ENCODE measurements at regions not wholly inside any gene's neighbourhood (a gene's known extent, or its start where the extent isn't known, plus 50 kb on each side); places are given as distances from the start of the nearest gene placed in this dataset.
"Not testable (repeated sequence)": the region's sequence is repeated elsewhere in the genome, so short reads cannot be mapped to it uniquely, and the experiment has no call there.

- DNase-seq (ENCODE audit: extremely low read depth, low read depth, low spot score): no peak
Measured at GRCh38 chr1:60893136-60893930, 189.0 kb upstream of the NFIA start.

- no peak for DNase-seq (ENCODE audit: extremely low read depth, low read depth, low spot score)
Measured at GRCh38 chr1:60891765-60892164, 190.6 kb upstream of the NFIA start.

GRCh38 chr1:60891281-60891680, 191.1 kb upstream of the NFIA start:
- DNase-seq (ENCODE audit: extremely low read depth, low read depth, low spot score): no peak

GRCh38 chr1:60890664-60891063, 191.7 kb upstream of the NFIA start:
- no peak for DNase-seq (ENCODE audit: extremely low read depth, low read depth, low spot score)

- DNase-seq (ENCODE audit: extremely low read depth, low read depth, low spot score): no peak
Measured at GRCh38 chr1:60889709-60890108, 192.7 kb upstream of the NFIA start.

GRCh38 chr1:60888126-60888525, 194.2 kb upstream of the NFIA start:
- DNase-seq (ENCODE audit: extremely low read depth, low read depth, low spot score): no peak

GRCh38 chr1:60886793-60887331, 195.5 kb upstream of the NFIA start:
- DNase-seq (ENCODE audit: extremely low read depth, low read depth, low spot score): no peak

GRCh38 chr1:60886090-60886489, 196.3 kb upstream of the NFIA start:
- no peak for DNase-seq (ENCODE audit: extremely low read depth, low read depth, low spot score)

GRCh38 chr1:60880202-60880601, 202.2 kb upstream of the NFIA start:
- DNase-seq (ENCODE audit: extremely low read depth, low read depth, low spot score): no peak

GRCh38 chr1:60878323-60878722, 204.0 kb upstream of the NFIA start:
- no peak for DNase-seq (ENCODE audit: extremely low read depth, low read depth, low spot score)

GRCh38 chr1:60877376-60877775, 205.0 kb upstream of the NFIA start:
- DNase-seq (ENCODE audit: extremely low read depth, low read depth, low spot score): no peak

GRCh38 chr1:60876952-60877351, 205.4 kb upstream of the NFIA start:
- no peak for DNase-seq (ENCODE audit: extremely low read depth, low read depth, low spot score)

- DNase-seq (ENCODE audit: extremely low read depth, low read depth, low spot score): peak; percentile 47
Measured at GRCh38 chr1:60875138-60875537, 207.2 kb upstream of the NFIA start.

- DNase-seq (ENCODE audit: extremely low read depth, low read depth, low spot score): peak; percentile 20
Measured at GRCh38 chr1:60874718-60875117, 207.6 kb upstream of the NFIA start.

- not testable (repeated sequence) for DNase-seq (ENCODE audit: extremely low read depth, low read depth, low spot score)
Measured at GRCh38 chr1:60873396-60873795, 209.0 kb upstream of the NFIA start.

GRCh38 chr1:60872426-60873054, 209.8 kb upstream of the NFIA start:
- DNase-seq (ENCODE audit: extremely low read depth, low read depth, low spot score): no peak

- no peak for DNase-seq (ENCODE audit: extremely low read depth, low read depth, low spot score)
Measured at GRCh38 chr1:60870269-60870865, 212.0 kb upstream of the NFIA start.

GRCh38 chr1:60868901-60869663, 213.3 kb upstream of the NFIA start:
- no peak for DNase-seq (ENCODE audit: extremely low read depth, low read depth, low spot score)

- DNase-seq (ENCODE audit: extremely low read depth, low read depth, low spot score): no peak
Measured at GRCh38 chr1:60867782-60868181, 214.6 kb upstream of the NFIA start.

GRCh38 chr1:60866917-60867531, 215.3 kb upstream of the NFIA start:
- DNase-seq (ENCODE audit: extremely low read depth, low read depth, low spot score): no peak
